CD4-positive, alpha-beta memory T cell (primary cell): ENCODE measurements at regions not wholly inside any gene's neighbourhood (a gene's known extent, or its start where the extent isn't known, plus 50 kb on each side); places are given as distances from the start of the nearest gene placed in this dataset.
"Not testable (repeated sequence)": the region's sequence is repeated elsewhere in the genome, so short reads cannot be mapped to it uniquely, and the experiment has no call there.

Experiments
- CTCF ChIA-PET: fragments of 350-600 bp; sonication (Branson Sonifier 250); formaldehyde crosslinking; loops from one replicate; lab custom pipeline; 2021; ENCODE audit warnings: inconsistent platforms; ENCODE audit not compliant: partially characterized antibody; lab: Charles Lee
- POLR2A ChIA-PET: fragments of 350-600 bp; sonication (Branson Sonifier 250); formaldehyde crosslinking; loops from one replicate; lab custom pipeline; 2021; ENCODE audit not compliant: partially characterized antibody; lab: Charles Lee
- DNase-seq, 5 donors: peaks; one replicate each; pipeline versions ENCODE4 v3.0.0 to v3.0.0-alpha.2; 2020 to 2022; ENCODE audit warnings: mixed read lengths in 1 of 5
- H3K27ac ChIP-seq: one replicate; pipeline ENCODE4 v1.7.0; 2013; ENCODE audit warnings: low read depth, low read length
- H3K27me3 ChIP-seq: 2 replicates; pipeline ENCODE4 v1.7.0; 2013; ENCODE audit warnings: mild to moderate bottlenecking, low read length, moderate library complexity; ENCODE audit not compliant: insufficient read depth
- H3K36me3 ChIP-seq: 2 replicates; pipeline ENCODE4 v1.7.0; 2013; ENCODE audit warnings: mild to moderate bottlenecking, low read length, moderate library complexity; ENCODE audit not compliant: insufficient read depth
- H3K4me1 ChIP-seq: 2 replicates; pipeline ENCODE4 v1.7.0; 2013; ENCODE audit warnings: mild to moderate bottlenecking, low read length, moderate library complexity; ENCODE audit not compliant: insufficient read depth
- H3K4me3 ChIP-seq, 2 donors: one replicate each; pipeline ENCODE4 v1.7.0; 2013; ENCODE audit warnings: low read length in 2 of 2, mild to moderate bottlenecking in 1 of 2
- H3K9me3 ChIP-seq, 2 donors: one replicate each; pipeline ENCODE4 v1.7.0; 2013; ENCODE audit warnings: low read length in 2 of 2, control low read depth in 1 of 2; ENCODE audit not compliant: control insufficient read depth in 1 of 2
- H3K27ac Mint-ChIP-seq, 7 donors: one replicate each; pipeline ENCODE4 v1.8.0; 2020 to 2021; ENCODE audit warnings: mixed read lengths in 7 of 7, mild to moderate bottlenecking in 6 of 7, inconsistent platforms in 3 of 7, moderate library complexity in 3 of 7
- H3K27me3 Mint-ChIP-seq, 2 donors: one replicate each; pipeline ENCODE4 v1.8.0; 2020 to 2021; ENCODE audit warnings: mixed read lengths in 2 of 2
- H3K36me3 Mint-ChIP-seq, 2 donors: one replicate each; pipeline ENCODE4 v1.8.0; 2020 to 2021; ENCODE audit warnings: mixed read lengths in 2 of 2, inconsistent platforms in 1 of 2, mild to moderate bottlenecking in 1 of 2
- H3K4me1 Mint-ChIP-seq, 4 donors: one replicate each; pipeline ENCODE4 v1.8.0; 2020 to 2021; ENCODE audit warnings: mixed read lengths in 4 of 4, mild to moderate bottlenecking in 1 of 4
- H3K4me3 Mint-ChIP-seq, 8 donors: one replicate each; pipeline ENCODE4 v1.8.0; 2020 to 2021; ENCODE audit warnings: mixed read lengths in 8 of 8, mild to moderate bottlenecking in 7 of 8, moderate library complexity in 6 of 8, inconsistent platforms in 3 of 8
- H3K9me3 Mint-ChIP-seq, 8 donors: one replicate each; pipeline ENCODE4 v1.8.0; 2020 to 2021; ENCODE audit warnings: mixed read lengths in 8 of 8, mild to moderate bottlenecking in 5 of 8, inconsistent platforms in 3 of 8, moderate library complexity in 1 of 8
- intact Hi-C: fragments of 100-400 bp; cut with micrococcal nuclease; formaldehyde crosslinking; loops from one replicate; pipeline ENCODE4 v1.15.1; 2023

DNA sequence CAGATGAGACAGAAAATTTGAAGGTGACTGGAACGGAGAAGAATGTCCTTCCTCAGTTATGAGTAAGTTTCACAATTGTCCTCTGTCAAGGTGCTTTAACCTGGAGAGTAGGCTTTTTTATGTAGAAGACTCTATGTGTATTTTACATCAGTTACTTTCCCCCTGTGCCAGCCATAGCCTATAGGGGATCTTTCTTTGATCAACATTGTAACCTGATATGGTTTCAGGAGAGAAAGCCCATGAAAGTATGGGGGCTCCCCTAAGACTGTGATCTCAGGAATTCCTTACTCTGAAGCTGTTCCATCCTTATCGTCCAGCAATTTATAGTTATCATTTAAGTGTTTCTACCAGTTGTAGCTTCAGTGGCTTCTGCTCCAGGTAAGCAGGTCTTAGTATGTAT, 1076.3 kb upstream of the EPHA6 start:
- no peak overlapping the region for H3K4me3 Mint-ChIP-seq
- Histone ChIP-seq H3K4me1 (no peaks in the 10 kb centered on the region), H3K27me3 (no peaks in the 10 kb centered on the region), H3K36me3 (no peaks in the 10 kb centered on the region), H3K27ac (no peak overlapping the region), H3K4me3 (no peak overlapping the region), H3K9me3 (no peaks in the 10 kb centered on the region)
- peaks cover 0 to 4% (median 0%) of the 10 kb centered on the region in 8 donors for H3K9me3 Mint-ChIP-seq
- intact Hi-C loops = no loop called here
- H3K27me3 Mint-ChIP-seq = no peaks in the 10 kb centered on the region
- no peaks in the 10 kb centered on the region for H3K4me1 Mint-ChIP-seq
- no peaks in the 10 kb centered on the region for H3K36me3 Mint-ChIP-seq
- no peak overlapping the region for H3K27ac Mint-ChIP-seq
- no peak for DNase-seq
- POLR2A ChIA-PET = no interaction called here
- CTCF ChIA-PET = no interaction called here

DNA sequence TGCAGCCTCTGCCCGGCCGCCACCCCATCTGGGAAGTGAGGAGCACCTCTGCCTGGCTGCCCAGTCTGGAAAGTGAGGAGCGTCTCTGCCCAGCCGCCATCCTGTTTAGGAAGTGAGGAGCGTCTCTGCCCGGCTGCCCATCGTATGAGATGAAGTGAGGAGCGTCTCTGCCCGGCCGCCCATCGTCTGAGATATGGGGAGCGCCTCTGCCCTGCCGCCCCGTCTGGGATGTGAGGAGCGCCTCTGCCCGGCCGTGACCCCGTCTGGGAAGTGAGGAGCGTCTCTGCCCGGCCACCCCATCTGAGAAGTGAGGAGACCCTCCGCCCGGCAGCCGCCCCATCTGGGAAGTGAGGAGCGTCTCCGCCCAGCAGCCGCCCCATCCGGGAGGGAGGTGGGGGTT, 1069.5 kb upstream of the EPHA6 start:
- H3K27ac ChIP-seq, H3K4me1 ChIP-seq, DNase-seq, H3K4me3 ChIP-seq, intact Hi-C loops, H3K9me3 Mint-ChIP-seq, CTCF ChIA-PET, H3K27me3 ChIP-seq, H3K27me3 Mint-ChIP-seq, H3K36me3 Mint-ChIP-seq, H3K36me3 ChIP-seq, POLR2A ChIA-PET, H3K4me3 Mint-ChIP-seq, H3K27ac Mint-ChIP-seq, H3K4me1 Mint-ChIP-seq, H3K9me3 ChIP-seq: not testable (repeated sequence)

DNA sequence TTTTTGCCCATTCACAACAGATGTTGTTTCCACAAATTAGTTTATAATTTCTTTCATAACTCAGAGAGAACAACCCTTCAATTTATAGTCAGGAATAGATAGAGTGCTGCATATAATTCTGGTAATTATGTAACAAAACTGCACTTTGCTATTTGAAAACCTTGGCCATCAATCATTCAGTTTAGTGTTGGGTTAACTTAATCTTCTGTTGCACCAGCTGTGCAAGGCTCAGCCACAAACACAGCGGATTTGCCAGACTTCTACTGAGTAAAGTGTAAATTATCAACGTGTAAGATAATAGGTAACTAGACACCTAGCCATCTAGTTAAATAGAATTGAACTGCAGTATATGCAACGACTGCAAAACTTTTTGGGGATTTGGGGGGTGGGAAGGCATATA, 1064.3 kb upstream of the EPHA6 start:
- Mint-ChIP-seq H3K36me3 (no peaks in the 10 kb centered on the region), H3K4me3 (no peak overlapping the region), H3K4me1 (no peaks in the 10 kb centered on the region), H3K9me3 (peaks cover 0 to 3% (median 0%) of the 10 kb centered on the region in 8 donors), H3K27ac (no peak overlapping the region), H3K27me3 (no peaks in the 10 kb centered on the region)
- H3K27ac ChIP-seq = no peak overlapping the region
- H3K4me3 ChIP-seq = no peak overlapping the region
- H3K4me1 ChIP-seq = no peaks in the 10 kb centered on the region
- POLR2A ChIA-PET = no interaction called here
- intact Hi-C loops = no loop called here
- H3K27me3 ChIP-seq = no peaks in the 10 kb centered on the region
- no peaks in the 10 kb centered on the region for H3K9me3 ChIP-seq
- no peak for DNase-seq
- CTCF ChIA-PET = no interaction called here
- no peaks in the 10 kb centered on the region for H3K36me3 ChIP-seq

DNA sequence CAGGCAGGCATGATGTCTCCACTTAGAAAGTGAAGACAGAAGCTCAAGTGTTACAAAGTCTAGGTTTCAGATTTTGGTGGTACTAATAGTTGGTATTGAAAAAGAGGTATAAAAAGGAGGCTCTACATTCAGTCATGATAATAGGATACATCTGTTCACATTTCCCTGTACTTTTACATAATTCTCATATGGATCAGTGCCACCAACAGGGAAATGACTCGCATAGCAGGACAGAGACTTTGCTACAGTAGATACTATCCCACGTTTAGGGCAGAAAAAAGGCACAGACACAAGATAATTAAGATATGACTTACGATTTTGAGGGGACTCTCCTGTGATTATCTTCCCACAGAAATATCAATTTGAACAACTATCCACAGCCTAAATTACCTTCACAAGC, 1062.9 kb upstream of the EPHA6 start:
- Mint-ChIP-seq H3K4me3 (no peak overlapping the region), H3K27me3 (no peaks in the 10 kb centered on the region), H3K4me1 (no peaks in the 10 kb centered on the region), H3K9me3 (peaks cover 0 to 3% (median 0%) of the 10 kb centered on the region in 8 donors), H3K36me3 (no peaks in the 10 kb centered on the region), H3K27ac (no peak overlapping the region)
- POLR2A ChIA-PET = no interaction called here
- H3K27me3 ChIP-seq = no peaks in the 10 kb centered on the region
- H3K4me3 ChIP-seq = no peak overlapping the region
- no peak for DNase-seq
- CTCF ChIA-PET = no interaction called here
- H3K9me3 ChIP-seq = no peaks in the 10 kb centered on the region
- H3K4me1 ChIP-seq = no peaks in the 10 kb centered on the region
- H3K27ac ChIP-seq = no peak overlapping the region
- no peaks in the 10 kb centered on the region for H3K36me3 ChIP-seq
- intact Hi-C loops = no loop called here

DNA sequence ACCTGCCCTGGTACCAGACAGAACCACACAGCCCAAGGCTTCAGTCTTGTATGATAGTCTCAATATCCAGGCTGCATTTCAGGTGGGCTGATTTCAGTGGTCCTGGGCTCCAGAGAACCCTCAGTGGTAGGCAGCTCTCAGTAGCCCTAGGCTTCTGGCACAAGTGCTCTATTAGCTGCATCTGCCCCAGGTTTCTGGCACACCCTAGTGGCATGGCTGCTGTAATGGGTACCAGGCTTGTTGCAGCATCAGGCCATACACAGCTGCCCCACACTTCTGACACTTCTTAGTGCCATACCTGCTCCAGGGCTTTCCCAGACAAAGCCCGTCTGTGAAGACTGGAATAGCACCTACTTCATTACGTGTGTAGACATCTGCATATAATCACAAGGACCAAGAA, 1062.2 kb upstream of the EPHA6 start:
- Histone ChIP-seq H3K9me3 (no peaks in the 10 kb centered on the region), H3K27ac (no peak overlapping the region), H3K27me3 (no peaks in the 10 kb centered on the region), H3K4me1 (no peaks in the 10 kb centered on the region), H3K4me3 (no peak overlapping the region), H3K36me3 (no peaks in the 10 kb centered on the region)
- ChIA-PET CTCF (no interaction called here), POLR2A (no interaction called here)
- no peak for DNase-seq
- no peaks in the 10 kb centered on the region for H3K36me3 Mint-ChIP-seq
- intact Hi-C loops = no loop called here
- H3K4me1 Mint-ChIP-seq = no peaks in the 10 kb centered on the region
- no peak overlapping the region for H3K4me3 Mint-ChIP-seq
- no peak overlapping the region for H3K27ac Mint-ChIP-seq
- peaks cover 0 to 3% (median 0%) of the 10 kb centered on the region in 8 donors for H3K9me3 Mint-ChIP-seq
- no peaks in the 10 kb centered on the region for H3K27me3 Mint-ChIP-seq

DNA sequence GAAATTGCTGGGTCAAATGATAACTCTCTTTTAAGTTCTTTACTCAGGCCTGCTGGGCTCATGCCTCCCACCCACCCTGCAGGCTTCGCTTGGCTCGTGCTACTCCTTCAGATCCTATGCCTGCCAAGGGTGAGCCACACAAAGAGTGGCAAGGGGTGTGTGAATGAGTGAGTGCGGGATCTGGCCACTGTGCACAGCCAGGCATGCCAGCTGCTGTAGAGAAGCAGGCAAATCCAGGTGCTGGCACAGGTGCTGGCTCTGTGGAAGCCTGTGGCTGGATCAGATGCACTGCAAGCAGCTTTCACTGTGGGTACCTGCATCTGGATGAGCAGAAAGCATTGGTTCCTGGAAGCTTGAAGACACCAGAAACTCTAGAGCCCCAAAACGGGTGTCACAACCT, 1055.7 kb upstream of the EPHA6 start:
- ChIA-PET POLR2A (no interaction called here), CTCF (no interaction called here)
- H3K27me3 Mint-ChIP-seq = no peaks in the 10 kb centered on the region
- intact Hi-C loops = no loop called here
- no peak overlapping the region for H3K4me3 ChIP-seq
- no peak overlapping the region for H3K4me3 Mint-ChIP-seq
- H3K4me1 Mint-ChIP-seq = no peaks in the 10 kb centered on the region
- H3K9me3 Mint-ChIP-seq = peaks cover 0 to 4% (median 0%) of the 10 kb centered on the region in 8 donors
- no peaks in the 10 kb centered on the region for H3K36me3 ChIP-seq
- no peaks in the 10 kb centered on the region for H3K9me3 ChIP-seq
- H3K27ac ChIP-seq = no peak overlapping the region
- no peak overlapping the region for H3K27ac Mint-ChIP-seq
- H3K4me1 ChIP-seq = no peaks in the 10 kb centered on the region
- DNase-seq = no peak
- H3K36me3 Mint-ChIP-seq = no peaks in the 10 kb centered on the region
- H3K27me3 ChIP-seq = no peaks in the 10 kb centered on the region

DNA sequence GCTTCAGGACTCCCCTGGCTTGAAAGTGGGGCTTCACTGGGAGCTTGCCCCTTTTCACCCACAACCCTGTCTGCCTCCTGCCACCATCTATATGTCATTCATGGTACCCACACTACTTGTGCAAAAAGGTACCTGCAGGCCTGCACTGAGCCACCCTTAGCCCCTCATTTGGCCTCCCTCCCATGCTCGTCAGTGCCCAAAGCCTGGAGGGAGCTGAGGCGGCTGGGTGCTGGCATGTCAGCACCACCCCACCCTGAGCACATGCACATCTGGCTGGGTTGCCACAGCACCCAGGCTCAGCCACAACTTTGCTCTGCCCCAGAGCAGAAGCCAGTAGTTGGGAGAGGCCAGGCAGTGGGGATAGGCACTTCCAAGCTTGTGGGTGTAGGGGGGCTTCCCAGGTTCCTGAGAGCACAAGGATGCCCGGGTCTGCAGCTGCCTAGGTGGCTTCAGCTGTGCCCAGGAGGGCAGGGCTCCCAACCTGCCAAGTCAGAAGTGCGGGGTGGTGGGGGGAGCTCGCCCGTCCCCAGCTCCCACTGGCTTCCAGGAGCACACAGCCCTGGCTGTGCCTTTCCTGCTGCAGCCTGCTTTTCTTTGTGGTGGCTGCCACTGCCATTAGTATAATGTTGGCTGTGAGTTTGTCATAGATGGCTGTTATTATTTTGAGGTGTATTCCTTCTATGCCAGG, 1054.6 kb upstream of the EPHA6 start:
- CTCF ChIA-PET = no interaction called here
- Mint-ChIP-seq H3K27ac (no peak overlapping the region), H3K27me3 (no peaks in the 10 kb centered on the region), H3K4me1 (no peaks in the 10 kb centered on the region), H3K4me3 (no peak overlapping the region), H3K9me3 (peaks cover 0 to 4% (median 0%) of the 10 kb centered on the region in 8 donors), H3K36me3 (no peaks in the 10 kb centered on the region)
- POLR2A ChIA-PET = no interaction called here
- Histone ChIP-seq H3K36me3 (no peaks in the 10 kb centered on the region), H3K4me1 (no peaks in the 10 kb centered on the region), H3K9me3 (no peaks in the 10 kb centered on the region), H3K27ac (no peak overlapping the region), H3K27me3 (no peaks in the 10 kb centered on the region), H3K4me3 (no peak overlapping the region)
- no peak for DNase-seq
- intact Hi-C loops = no loop called here
